SJCRH30 (cell line): ENCODE measurements at regions not wholly inside any gene's neighbourhood (a gene's known extent, or its start where the extent isn't known, plus 50 kb on each side); places are given as distances from the start of the nearest gene placed in this dataset.

Experiments used
- DNase-seq, 2 experiments: peaks; one replicate each; pipeline ENCODE4 v3.0.0-alpha.2; 2015 to 2020
- H3K27ac ChIP-seq: fragments of 250-450 bp; sonication (Bioruptor Pico); 2 replicates; pipeline ENCODE4 v1.5.1; 2020; ENCODE audit warnings: mild to moderate bottlenecking, moderate library complexity
- H3K27me3 ChIP-seq: fragments of 250-450 bp; sonication (Bioruptor Pico); 2 replicates; pipeline ENCODE4 v1.5.1; 2020; ENCODE audit warnings: mild to moderate bottlenecking, moderate library complexity
- H3K36me3 ChIP-seq: fragments of 250-450 bp; sonication (Bioruptor Pico); 2 replicates; pipeline ENCODE4 v1.5.1; 2020; ENCODE audit warnings: mild to moderate bottlenecking, moderate library complexity
- H3K4me1 ChIP-seq: fragments of 250-450 bp; sonication (Bioruptor Pico); 2 replicates; pipeline ENCODE4 v1.5.1; 2020; ENCODE audit warnings: mild to moderate bottlenecking, moderate library complexity
- H3K4me3 ChIP-seq: fragments of 250-450 bp; sonication (Bioruptor Pico); 2 replicates; pipeline ENCODE4 v1.5.1; 2020; ENCODE audit warnings: mild to moderate bottlenecking, moderate library complexity
- H3K9me3 ChIP-seq: fragments of 250-450 bp; sonication (Bioruptor Pico); replicated peaks from 2 replicates; pipeline ENCODE4 v1.5.1; 2020; ENCODE audit warnings: mild to moderate bottlenecking, moderate library complexity

- no peak overlapping the region for H3K27ac ChIP-seq
- H3K27me3 ChIP-seq: no peaks in the 10 kb centered on the region
- no peaks in the 10 kb centered on the region for H3K36me3 ChIP-seq
- no peak overlapping the region for H3K4me3 ChIP-seq
- DNase-seq: no peak
- no peaks in the 10 kb centered on the region for H3K9me3 ChIP-seq
- H3K4me1 ChIP-seq: no peaks in the 10 kb centered on the region
Measured at GRCh38 chr6:148037496-148037895, 305.1 kb upstream of the SASH1 start.

GRCh38 chr6:148041546-148041945 is 301.1 kb upstream of the SASH1 start:
- no peak for DNase-seq

DNA sequence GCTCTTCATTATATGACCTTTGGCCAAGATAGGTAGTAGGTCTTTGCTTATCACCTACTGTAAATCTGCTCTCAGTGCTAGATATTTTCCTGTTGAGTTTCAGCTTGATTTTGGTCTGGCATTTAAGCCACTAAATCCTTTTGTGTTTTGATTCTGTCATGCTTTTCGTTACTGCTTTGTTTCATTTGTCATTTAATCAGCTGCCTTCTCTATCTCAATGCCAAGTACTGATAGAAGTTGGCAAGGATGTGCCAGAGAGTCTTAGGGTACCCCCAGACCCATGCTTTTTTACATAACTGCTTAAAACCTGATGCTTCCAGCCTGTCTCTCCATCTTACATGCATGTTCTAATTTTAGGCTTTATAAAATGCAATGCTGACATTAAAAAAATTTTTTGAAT is 300.1 kb upstream of the SASH1 start:
- no peaks in the 10 kb centered on the region for H3K36me3 ChIP-seq
- H3K27me3 ChIP-seq: no peaks in the 10 kb centered on the region
- H3K4me1 ChIP-seq: 0 out of 2 replicates have a peak, but pooled peaks cover 5% of the 10 kb centered on the region
- no peak overlapping the region for H3K4me3 ChIP-seq
- H3K9me3 ChIP-seq: no peaks in the 10 kb centered on the region; the same call in 1 of the 2 replicates
- H3K27ac ChIP-seq: no peak overlapping the region
- no peak for DNase-seq

More at GRCh38 chr6:148041546-148041945, 301.1 kb upstream of the SASH1 start:
- H3K36me3 ChIP-seq: no peaks in the 10 kb centered on the region
- H3K4me1 ChIP-seq: 0 out of 2 replicates have a peak, but pooled peaks cover 5% of the 10 kb centered on the region
- no peak overlapping the region for H3K27ac ChIP-seq
- H3K27me3 ChIP-seq: no peaks in the 10 kb centered on the region
- H3K4me3 ChIP-seq: no peak overlapping the region
- H3K9me3 ChIP-seq: no peaks in the 10 kb centered on the region; the same call in 1 of the 2 replicates

- Histone ChIP-seq H3K4me1 (0 out of 2 replicates have a peak, but pooled peaks cover 5% of the 10 kb centered on the region), H3K27me3 (no peaks in the 10 kb centered on the region), H3K9me3 (no peaks in the 10 kb centered on the region; the same call in 1 of the 2 replicates), H3K36me3 (no peaks in the 10 kb centered on the region), H3K4me3 (no peak overlapping the region), H3K27ac (no peak overlapping the region)
- no peak for DNase-seq
Measured at GRCh38 chr6:148044261-148044751, 298.3 kb upstream of the SASH1 start.

GRCh38 chr6:148044921-148045320 is 297.7 kb upstream of the SASH1 start:
- DNase-seq: no peak
- Histone ChIP-seq H3K27ac (no peak overlapping the region), H3K9me3 (no peaks in the 10 kb centered on the region; the same call in 1 of the 2 replicates), H3K4me1 (0 out of 2 replicates have a peak, but pooled peaks cover 5% of the 10 kb centered on the region), H3K27me3 (no peaks in the 10 kb centered on the region), H3K4me3 (no peak overlapping the region), H3K36me3 (no peaks in the 10 kb centered on the region)

DNA sequence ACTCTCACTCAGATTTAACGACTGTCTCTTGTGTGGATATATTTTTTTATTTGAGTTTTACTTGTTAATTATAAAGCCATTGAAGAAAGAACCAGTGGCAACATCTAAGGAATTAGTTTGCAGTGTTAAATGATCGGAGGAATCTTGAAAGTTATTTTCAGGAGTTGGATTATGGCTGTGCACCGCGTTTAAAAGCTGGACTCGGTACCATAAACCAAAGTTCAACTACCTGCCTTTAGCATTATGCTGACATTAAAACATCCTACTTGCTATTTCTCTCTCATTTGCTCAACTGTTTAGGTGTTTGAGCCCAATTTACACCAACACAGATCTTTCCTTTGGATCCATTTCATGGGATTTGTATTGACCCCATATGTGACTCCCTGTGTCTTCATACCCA is 289.4 kb upstream of the SASH1 start:
- no peaks in the 10 kb centered on the region for H3K27me3 ChIP-seq
- no peaks in the 10 kb centered on the region; the same call in none of the 2 replicates for H3K9me3 ChIP-seq
- no peaks in the 10 kb centered on the region for H3K36me3 ChIP-seq
- H3K4me3 ChIP-seq: no peak overlapping the region
- DNase-seq: no peak
- H3K27ac ChIP-seq: no peak overlapping the region
- H3K4me1 ChIP-seq: no peaks in the 10 kb centered on the region

- no peak overlapping the region for H3K4me3 ChIP-seq
- DNase-seq: no peak
Measured at GRCh38 chr6:148053796-148054195, 288.8 kb upstream of the SASH1 start.

GRCh38 chr6:148054219-148054618 is 288.4 kb upstream of the SASH1 start:
- no peak for DNase-seq
- H3K4me1 ChIP-seq: no peaks in the 10 kb centered on the region
- no peak overlapping the region for H3K4me3 ChIP-seq
- H3K9me3 ChIP-seq: peaks cover 2% of the 10 kb centered on the region
- H3K27me3 ChIP-seq: no peaks in the 10 kb centered on the region
- no peak overlapping the region for H3K27ac ChIP-seq
- H3K36me3 ChIP-seq: no peaks in the 10 kb centered on the region

More at GRCh38 chr6:148053796-148054195, 288.8 kb upstream of the SASH1 start:
- Histone ChIP-seq H3K36me3 (no peaks in the 10 kb centered on the region), H3K27ac (no peak overlapping the region), H3K9me3 (peaks cover 2% of the 10 kb centered on the region), H3K27me3 (no peaks in the 10 kb centered on the region), H3K4me1 (no peaks in the 10 kb centered on the region)

DNA sequence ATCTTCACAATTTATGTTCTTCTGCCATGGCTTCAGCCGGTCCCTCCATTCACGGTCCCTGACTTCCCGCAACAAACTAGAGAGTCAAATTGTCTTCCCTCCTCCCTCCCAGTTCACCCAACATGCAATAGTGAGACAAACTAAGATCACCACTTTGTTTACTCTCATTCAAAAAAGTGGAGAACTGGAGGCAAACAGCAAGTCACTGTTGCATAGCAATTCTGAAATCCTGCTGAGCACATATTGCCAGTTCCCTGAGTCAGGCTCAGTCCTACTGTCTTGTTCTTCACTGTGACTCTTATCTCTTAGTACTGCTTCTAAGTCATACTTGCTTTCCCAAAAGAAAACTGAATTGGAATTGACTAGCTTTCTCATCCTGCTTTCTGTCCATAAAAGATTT is 287.2 kb upstream of the SASH1 start:
- no peaks in the 10 kb centered on the region for H3K27me3 ChIP-seq
- H3K4me3 ChIP-seq: no peak overlapping the region
- no peak for DNase-seq
- H3K27ac ChIP-seq: no peak overlapping the region
- no peaks in the 10 kb centered on the region for H3K36me3 ChIP-seq
- no peaks in the 10 kb centered on the region for H3K4me1 ChIP-seq
- peaks cover 2% of the 10 kb centered on the region for H3K9me3 ChIP-seq

DNA sequence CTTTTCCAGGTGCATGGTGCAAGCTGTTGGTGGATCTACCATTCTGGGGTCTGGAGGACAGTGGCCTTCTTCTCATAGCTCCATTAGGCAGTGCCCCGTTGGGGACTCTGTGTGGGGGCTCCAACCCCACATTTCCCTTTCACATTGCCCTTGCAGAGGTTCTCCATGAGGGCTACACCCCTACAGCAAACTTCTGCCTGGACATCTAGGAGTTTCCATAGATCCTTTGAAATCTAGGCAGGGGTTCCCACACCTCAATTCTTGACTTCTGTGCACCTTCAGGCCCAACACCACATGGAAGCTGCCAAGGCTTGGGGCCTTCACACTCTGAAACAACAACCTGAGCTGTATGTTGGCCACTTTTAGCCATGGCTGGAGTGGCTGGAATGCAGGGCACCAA is 282.8 kb upstream of the SASH1 start:
- DNase-seq: no peak
- peaks cover 6% of the 10 kb centered on the region for H3K4me1 ChIP-seq
- no peaks in the 10 kb centered on the region for H3K36me3 ChIP-seq
- no peak overlapping the region for H3K4me3 ChIP-seq
- H3K9me3 ChIP-seq: peaks cover 19% of the 10 kb centered on the region
- no peaks in the 10 kb centered on the region for H3K27me3 ChIP-seq
- H3K27ac ChIP-seq: no peak overlapping the region

DNA sequence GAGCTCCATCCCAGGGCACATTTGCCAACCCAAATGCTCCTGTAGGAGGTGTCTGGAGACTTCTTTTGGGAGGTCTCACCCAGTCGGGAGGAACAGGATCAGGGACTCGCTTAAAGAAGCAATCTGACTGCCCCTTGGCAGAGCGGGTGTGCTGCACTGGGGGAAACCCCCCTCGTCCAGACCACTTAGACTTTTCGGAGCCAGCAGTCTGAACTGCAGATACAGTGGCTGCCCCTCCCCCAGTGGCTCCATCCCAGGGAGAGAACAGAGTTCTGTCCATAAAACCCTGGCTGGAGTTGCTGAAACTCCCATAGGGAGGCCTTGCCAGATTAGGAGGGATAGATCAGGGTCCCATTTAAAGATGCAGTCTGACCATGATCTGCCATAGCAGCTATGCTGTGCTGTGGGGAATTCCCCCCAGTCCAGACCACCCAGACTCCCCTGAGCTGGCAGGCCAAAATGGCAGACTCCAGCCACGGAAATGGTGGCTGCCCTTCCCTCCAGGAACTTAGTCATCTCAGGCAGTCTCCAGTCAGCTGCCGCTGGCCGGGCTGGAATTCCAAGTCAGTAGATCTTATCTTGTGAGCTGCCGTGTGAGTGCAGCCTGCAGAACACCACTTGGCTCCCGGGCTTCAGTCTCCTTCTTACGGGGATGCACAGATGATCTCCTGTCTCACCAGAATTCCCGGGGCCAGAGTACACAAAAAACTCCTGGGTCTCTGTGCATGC is 278.1 kb upstream of the SASH1 start:
- H3K9me3 ChIP-seq: peaks cover 20% of the 10 kb centered on the region
- no peaks in the 10 kb centered on the region for H3K27me3 ChIP-seq
- peak overlapping the region; percentile 81 for H3K27ac ChIP-seq
- H3K4me1 ChIP-seq: peaks cover 31% of the 10 kb centered on the region
- peak; percentile 86 to 90 for DNase-seq
- no peaks in the 10 kb centered on the region for H3K36me3 ChIP-seq
- peak overlapping the region; percentile 23 for H3K4me3 ChIP-seq

DNA sequence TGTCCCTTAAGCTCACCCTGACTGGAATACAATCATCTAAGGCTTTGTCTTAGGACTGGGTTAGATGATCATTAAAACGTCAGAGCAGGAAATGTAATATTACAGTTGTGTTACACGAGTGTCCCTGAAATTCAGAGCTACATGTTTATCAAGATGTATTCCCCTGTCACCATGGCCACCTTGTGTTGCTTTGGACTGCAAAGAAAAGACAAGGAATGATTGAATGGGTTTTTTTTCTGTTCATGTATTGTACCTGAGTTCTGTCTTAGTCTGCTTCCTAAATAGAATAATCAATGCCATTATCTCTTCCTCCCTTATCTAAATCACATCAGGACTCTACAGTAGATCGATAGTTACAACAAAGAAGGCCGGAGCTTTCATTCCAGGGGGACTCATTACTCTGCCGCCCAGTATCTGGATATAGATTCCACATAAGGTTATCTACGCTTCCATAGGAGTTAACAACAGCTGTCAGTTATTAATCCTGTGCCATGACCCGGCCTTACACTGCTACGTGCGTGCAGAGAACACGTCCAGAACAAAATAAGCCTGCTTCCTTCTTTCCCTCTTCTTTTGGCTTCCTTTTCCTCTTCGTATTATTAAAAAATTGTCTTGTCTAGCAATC is 274.1 kb upstream of the SASH1 start:
- Histone ChIP-seq H3K27ac (peak overlapping the region; percentile 38; the same call in 1 of the 2 replicates), H3K4me1 (peaks cover 31% of the 10 kb centered on the region), H3K4me3 (no peak overlapping the region), H3K27me3 (no peaks in the 10 kb centered on the region), H3K9me3 (peaks cover 17% of the 10 kb centered on the region), H3K36me3 (no peaks in the 10 kb centered on the region)
- peak; percentile 38 to 46 for DNase-seq

- Histone ChIP-seq H3K27me3 (no peaks in the 10 kb centered on the region), H3K27ac (peak overlapping the region; percentile 38; the same call in 1 of the 2 replicates), H3K36me3 (no peaks in the 10 kb centered on the region), H3K4me3 (no peak overlapping the region), H3K9me3 (peaks cover 17% of the 10 kb centered on the region), H3K4me1 (peaks cover 34% of the 10 kb centered on the region)
- peak in 1 of 2 experiments; percentile 24 for DNase-seq
Measured at GRCh38 chr6:148069256-148069655, 273.4 kb upstream of the SASH1 start.

GRCh38 chr6:148074291-148074690 is 268.3 kb upstream of the SASH1 start:
- Histone ChIP-seq H3K27me3 (no peaks in the 10 kb centered on the region), H3K4me3 (no peak overlapping the region), H3K9me3 (peaks cover 17% of the 10 kb centered on the region), H3K4me1 (peaks cover 13% of the 10 kb centered on the region), H3K36me3 (no peaks in the 10 kb centered on the region), H3K27ac (peak overlapping the region; percentile 34)
- peak; percentile 30 to 62 for DNase-seq

DNA sequence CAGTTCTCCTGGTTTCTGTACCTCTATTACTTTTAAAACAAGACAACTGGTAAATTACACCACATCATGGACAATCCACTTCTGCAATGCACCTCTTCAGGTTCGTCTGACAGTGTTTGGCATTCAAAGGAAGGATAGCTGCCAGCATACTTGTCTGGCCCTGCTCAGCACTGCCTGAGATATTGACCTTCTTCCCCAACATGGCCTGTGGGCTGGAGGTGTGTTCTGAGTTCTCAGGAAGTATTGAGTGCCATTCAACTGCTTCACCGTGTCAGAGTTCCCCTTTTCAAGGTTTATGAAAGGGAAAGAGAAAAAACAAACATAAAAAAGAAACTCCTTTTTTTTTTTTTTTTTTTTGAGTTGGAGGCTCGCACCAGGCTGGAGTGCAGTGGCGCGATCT is 267.9 kb upstream of the SASH1 start:
- H3K36me3 ChIP-seq: no peaks in the 10 kb centered on the region
- peaks cover 17% of the 10 kb centered on the region for H3K9me3 ChIP-seq
- no peak for DNase-seq
- H3K4me1 ChIP-seq: peaks cover 11% of the 10 kb centered on the region
- H3K4me3 ChIP-seq: no peak overlapping the region
- H3K27me3 ChIP-seq: no peaks in the 10 kb centered on the region
- H3K27ac ChIP-seq: peak overlapping the region; percentile 34
